IMR-90 (cell line): ENCODE measurements at regions not wholly inside any gene's neighbourhood (a gene's known extent, or its start where the extent isn't known, plus 50 kb on each side); places are given as distances from the start of the nearest gene placed in this dataset.
A peak's percentile ranks its signal among the peaks of the same experiment; 100 is the strongest.

ENCODE experiments used
- ATAC-seq: fragments of 200-7000 bp; cut with Tn5 transposase; 2 replicates; pipeline ENCODE4 v1.9.1; 2020; ENCODE audit warnings: low read depth, mild to moderate bottlenecking, moderate library complexity
- BruUV-seq: library from RNA; stranded (reverse); fragments of 400-500 nt; replicated peaks from 2 replicates; lab custom pipeline; 2021; lab: Mats Ljungman, UMichigan
- CTCF ChIA-PET: fragments of 300-600 bp; formaldehyde crosslinking; extraction: SDS; loops from one replicate; lab custom pipeline; 2021; ENCODE audit warnings: antibody characterized with exemption; lab: Yijun Ruan, JAX
- POLR2A ChIA-PET: fragments of 300-600 bp; sonication (Branson Sonifier 250); formaldehyde crosslinking; loops from one replicate; lab custom pipeline; 2022; ENCODE audit warnings: antibody characterized with exemption; ENCODE audit not compliant: unreplicated experiment; lab: Charles Lee
- DNase-seq: peaks from one replicate; pipeline ENCODE4 v3.0.0; 2013
- H2AFZ ChIP-seq: replicated peaks from 2 replicates; pipeline ENCODE3; 2013; ENCODE audit warnings: low read length, mild to moderate bottlenecking; ENCODE audit not compliant: poor library complexity
- H2AK5ac ChIP-seq: 2 replicates; pipeline ENCODE4 v1.6.1; 2013; ENCODE audit warnings: low read depth, low read length, inconsistent platforms
- H2AK9ac ChIP-seq: replicated peaks from 2 replicates; pipeline ENCODE3; 2013; ENCODE audit warnings: mild to moderate bottlenecking, low read depth, low read length, moderate library complexity; ENCODE audit not compliant: poor library complexity
- H2BK120ac ChIP-seq: 2 replicates; pipeline ENCODE4 v1.6.1; 2013; ENCODE audit warnings: low read depth, low read length, inconsistent platforms
- H2BK15ac ChIP-seq: 3 replicates; pipeline ENCODE4 v1.6.1; 2013; ENCODE audit warnings: low read depth, low read length, inconsistent platforms
- H2BK20ac ChIP-seq: 2 replicates; pipeline ENCODE4 v1.6.1; 2013; ENCODE audit warnings: low read depth, mild to moderate bottlenecking, inconsistent platforms, low read length, moderate library complexity
- H2BK5ac ChIP-seq: 2 replicates; pipeline ENCODE4 v1.6.1; 2013; ENCODE audit warnings: mild to moderate bottlenecking, low read depth, low read length, inconsistent platforms; ENCODE audit not compliant: poor library complexity, severe bottlenecking
- H3K14ac ChIP-seq: replicated peaks from 2 replicates; pipeline ENCODE4 v1.6.1; 2013; ENCODE audit warnings: low read depth, low read length, inconsistent platforms
- H3K18ac ChIP-seq: 2 replicates; pipeline ENCODE4 v1.6.1; 2013; ENCODE audit warnings: low read depth, low read length, control low read depth
- H3K23ac ChIP-seq: 2 replicates; pipeline ENCODE4 v1.6.1; 2013; ENCODE audit warnings: low read depth, low read length, inconsistent platforms
- H3K27ac ChIP-seq: 2 replicates; pipeline ENCODE4 v1.5.1; 2013; ENCODE audit warnings: mild to moderate bottlenecking, control low read depth, low read length; ENCODE audit not compliant: insufficient read depth
- H3K27me3 ChIP-seq: 2 replicates; pipeline ENCODE4 v1.6.1; 2013; ENCODE audit warnings: low read length; ENCODE audit not compliant: control insufficient read depth, insufficient read depth
- H3K36me3 ChIP-seq: 2 replicates; pipeline ENCODE4 v1.6.1; 2013; ENCODE audit warnings: low read length, mixed read lengths; ENCODE audit not compliant: control insufficient read depth, insufficient read depth
- H3K4ac ChIP-seq: 2 replicates; pipeline ENCODE4 v1.6.1; 2013; ENCODE audit warnings: low read depth, low read length, inconsistent platforms
- H3K4me1 ChIP-seq: 2 replicates; pipeline ENCODE4 v1.6.1; 2013; ENCODE audit warnings: low read length, mixed read lengths; ENCODE audit not compliant: control insufficient read depth, insufficient read depth
- H3K4me2 ChIP-seq: 2 replicates; pipeline ENCODE4 v1.6.1; 2013; ENCODE audit warnings: low read depth, mild to moderate bottlenecking, control low read depth, low read length, moderate library complexity
- H3K4me3 ChIP-seq: 2 replicates; pipeline ENCODE4 v1.5.1; 2013; ENCODE audit warnings: low read depth, mild to moderate bottlenecking, control low read depth, low read length, moderate library complexity; ENCODE audit not compliant: insufficient read depth
- H3K56ac ChIP-seq: 2 replicates; pipeline ENCODE4 v1.6.1; 2013; ENCODE audit warnings: low read length, inconsistent platforms; ENCODE audit not compliant: insufficient read depth; ENCODE audit errors: extremely low read depth
- H3K79me1 ChIP-seq, 2 experiments: 2 replicates each; pipeline ENCODE4 v1.6.1; 2013; ENCODE audit warnings: low read length in 2 of 2, inconsistent platforms in 1 of 2, low read depth in 1 of 2
- H3K9ac ChIP-seq: 2 replicates; pipeline ENCODE4 v1.6.1; 2013; ENCODE audit warnings: low read depth, low read length, control low read depth
- H3K9me1 ChIP-seq: 2 replicates; pipeline ENCODE4 v1.6.1; 2013; ENCODE audit warnings: low read length, inconsistent platforms; ENCODE audit not compliant: insufficient read depth
- H3K9me3 ChIP-seq: 2 replicates; pipeline ENCODE4 v1.6.1; 2013; ENCODE audit warnings: low read length; ENCODE audit not compliant: control insufficient read depth, insufficient read depth
- H4K20me1 ChIP-seq: 2 replicates; pipeline ENCODE4 v1.6.1; 2013; ENCODE audit warnings: low read length, inconsistent platforms; ENCODE audit not compliant: insufficient read depth
- H4K5ac ChIP-seq: 2 replicates; pipeline ENCODE4 v1.6.1; 2013; ENCODE audit warnings: mild to moderate bottlenecking, low read depth, low read length, control low read depth
- H4K8ac ChIP-seq, 2 experiments: 2 replicates each; pipeline ENCODE4 v1.6.1; 2013; ENCODE audit warnings: low read depth in 2 of 2, low read length in 2 of 2, control low read depth in 1 of 2, inconsistent platforms in 1 of 2
- H4K91ac ChIP-seq: 2 replicates; pipeline ENCODE4 v1.6.1; 2013; ENCODE audit warnings: low read depth, low read length, inconsistent platforms; ENCODE audit not compliant: insufficient read depth
- BHLHE40 ChIP-seq: fragments of 150-350 bp; IDR thresholded peaks from 2 replicates; pipeline ENCODE4 v1.6.1; 2016; ENCODE audit warnings: mild to moderate bottlenecking, low read depth, low read length
- MAFK ChIP-seq: IDR thresholded peaks from 2 replicates; pipeline ENCODE4 v1.6.1; 2012; ENCODE audit warnings: low read depth, low read length, improper control_type of control experiment
- MAZ ChIP-seq: IDR thresholded peaks from 2 replicates; pipeline ENCODE4 v1.6.1; 2012; ENCODE audit warnings: low read depth, mild to moderate bottlenecking, low read length, improper control_type of control experiment, moderate library complexity, borderline replicate concordance
- MXI1 ChIP-seq: IDR thresholded peaks from 2 replicates; pipeline ENCODE4 v1.6.1; 2012; ENCODE audit warnings: low read depth, mild to moderate bottlenecking, low read length, moderate library complexity, borderline replicate concordance
- NFE2L2 ChIP-seq: fragments of 150-350 bp; IDR thresholded peaks from 2 replicates; pipeline ENCODE4 v1.6.1; 2016; ENCODE audit warnings: low read depth, mild to moderate bottlenecking, low read length
- POLR2A ChIP-seq: IDR thresholded peaks from 2 replicates; pipeline ENCODE4 v1.6.1; 2012; ENCODE audit warnings: mild to moderate bottlenecking, low read depth, low read length
- RCOR1 ChIP-seq: IDR thresholded peaks from 2 replicates; pipeline ENCODE4 v1.6.1; 2012; ENCODE audit warnings: mild to moderate bottlenecking, low read length, improper control_type of control experiment; ENCODE audit not compliant: insufficient replicate concordance
- SMC3 ChIP-seq: fragments of 150-350 bp; IDR thresholded peaks from 2 replicates; pipeline ENCODE4 v1.6.1; 2016; ENCODE audit warnings: low read depth, mild to moderate bottlenecking, antibody characterized with exemption, low read length, moderate library complexity
- USF2 ChIP-seq: fragments of 150-350 bp; IDR thresholded peaks from 2 replicates; pipeline ENCODE4 v1.6.1; 2017; ENCODE audit warnings: mild to moderate bottlenecking, antibody characterized with exemption, low read length, low read depth
- WGBS, 2 experiments: methylation state at CpG; one replicate each; pipeline versions ENCODE4 v1.1.5 to v1.1.7; 2013; ENCODE audit warnings: missing lambda C conversion rate in 2 of 2; ENCODE audit not compliant: insufficient read length in 1 of 2; ENCODE audit errors: extremely low coverage in 2 of 2; 5-methylcytosine and 5-hydroxymethylcytosine counted together
- dilution Hi-C: fragments of 300-500 bp; cut with HindIII; formaldehyde crosslinking; loops from one replicate; pipeline ENCODE4 v1.14.3; 2018; ENCODE audit warnings: low sequenced_read_pairs; ENCODE audit not compliant: unreplicated experiment
- in situ Hi-C: fragments of 300-500 bp; cut with MboI; formaldehyde crosslinking; loops from 3 replicates; pipeline ENCODE4 v1.14.3; 2019; ENCODE audit warnings: low sequenced_read_pairs, inconsistent platforms, mixed read lengths
- intact Hi-C: fragments of 100-400 bp; cut with micrococcal nuclease; formaldehyde crosslinking; loops from 2 replicates; pipeline ENCODE4 v1.10.0; 2022
- TF ChIP-seq, protein P1 (sequence below): fragments of 150-350 bp; IDR thresholded peaks from 2 replicates; pipeline ENCODE4 v1.6.1; 2016; ENCODE audit warnings: low read depth, mild to moderate bottlenecking, low read length, moderate library complexity, borderline replicate concordance

DNA sequence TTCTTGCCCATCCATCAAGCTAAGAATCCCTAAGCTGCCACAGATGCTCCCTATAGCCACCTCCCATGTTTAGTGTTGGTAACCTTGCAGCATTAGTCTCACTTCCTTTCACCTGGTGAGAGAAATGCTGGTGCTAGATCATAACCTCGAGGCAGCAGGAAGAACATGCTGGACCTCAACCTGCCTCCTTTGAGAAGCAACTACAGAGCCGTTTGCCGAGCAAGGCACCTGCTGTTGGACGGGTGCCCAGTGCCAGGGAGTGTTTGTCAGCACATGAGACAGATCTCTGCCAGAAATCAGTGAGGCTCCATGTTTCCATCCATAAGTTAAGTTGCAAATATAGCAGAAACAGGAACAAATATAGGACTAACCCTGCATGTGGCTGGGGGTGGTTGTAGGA, 955.7 kb downstream of the TUSC7 start:
- ATAC-seq (no peak), DNase-seq (no peak)
- no peak overlapping the region for H2BK5ac ChIP-seq
- no peaks in the 10 kb centered on the region for H4K20me1 ChIP-seq
- H2BK20ac ChIP-seq = no peak overlapping the region
- no peak overlapping the region for H4K91ac ChIP-seq
- H3K27me3 ChIP-seq = no peaks in the 10 kb centered on the region
- no peak overlapping the region for H3K14ac ChIP-seq
- no peak overlapping the region for H4K8ac ChIP-seq
- dilution Hi-C loops = no loop called here
- H3K4me1 ChIP-seq = peaks cover 18% of the 10 kb centered on the region
- CTCF ChIA-PET = interaction anchor here (1.4 kb wide), 1 partner anchor 9 kb away, joined by 3 read pairs; no protein-coding TSS in a partner anchor
- no CpG with 5 or more reads among the region's 4 CpGs for WGBS, 2 experiments
- no peak overlapping the region for H2AFZ ChIP-seq
- no peak overlapping the region for H2BK15ac ChIP-seq
- intact Hi-C loops = no loop called here
- no peak overlapping the region for H3K4ac ChIP-seq
- no peak overlapping the region for H3K56ac ChIP-seq
- H4K5ac ChIP-seq = no peak overlapping the region
- in situ Hi-C loops = no loop called here
- H3K36me3 ChIP-seq = no peaks in the 10 kb centered on the region
- no peak overlapping the region for H3K9ac ChIP-seq
- H3K79me1 ChIP-seq = no peaks in the 10 kb centered on the region
- H3K23ac ChIP-seq = no peak overlapping the region
- no peak overlapping the region for H3K4me2 ChIP-seq
- TF ChIP-seq NFE2L2 = no peak
- no peak for TF ChIP-seq RCOR1
- no peak for TF ChIP-seq MAFK
- no peak for TF ChIP-seq USF2
- no peak for TF ChIP-seq SMC3
- no peak for TF ChIP-seq MAZ
- TF ChIP-seq BHLHE40 = no peak
- TF ChIP-seq, protein P1, sequence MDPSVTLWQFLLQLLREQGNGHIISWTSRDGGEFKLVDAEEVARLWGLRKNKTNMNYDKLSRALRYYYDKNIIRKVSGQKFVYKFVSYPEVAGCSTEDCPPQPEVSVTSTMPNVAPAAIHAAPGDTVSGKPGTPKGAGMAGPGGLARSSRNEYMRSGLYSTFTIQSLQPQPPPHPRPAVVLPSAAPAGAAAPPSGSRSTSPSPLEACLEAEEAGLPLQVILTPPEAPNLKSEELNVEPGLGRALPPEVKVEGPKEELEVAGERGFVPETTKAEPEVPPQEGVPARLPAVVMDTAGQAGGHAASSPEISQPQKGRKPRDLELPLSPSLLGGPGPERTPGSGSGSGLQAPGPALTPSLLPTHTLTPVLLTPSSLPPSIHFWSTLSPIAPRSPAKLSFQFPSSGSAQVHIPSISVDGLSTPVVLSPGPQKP = no peak
- no peak for TF ChIP-seq POLR2A
- TF ChIP-seq MXI1 = no peak
- H2BK120ac ChIP-seq = no peak overlapping the region
- H3K9me1 ChIP-seq = peaks cover 3% of the 10 kb centered on the region
- peak overlapping the region; percentile 28; the same call in 1 of the 2 replicates for H2AK5ac ChIP-seq
- no peak overlapping the region for H2AK9ac ChIP-seq
- H3K27ac ChIP-seq = no peak overlapping the region
- no TSS peak for BruUV-seq
- H3K9me3 ChIP-seq = no peaks in the 10 kb centered on the region
- H3K18ac ChIP-seq = no peak overlapping the region
- POLR2A ChIA-PET = no interaction called here
- no peak overlapping the region for H3K4me3 ChIP-seq
